Calu3 (cell line): ENCODE measurements at regions not wholly inside any gene's neighbourhood (a gene's known extent, or its start where the extent isn't known, plus 50 kb on each side); places are given as distances from the start of the nearest gene placed in this dataset.

Experiments
- BruUV-seq: library from RNA; stranded (reverse); fragments of 400-500 nt; replicated peaks from 2 replicates; lab custom pipeline; 2021; lab: Mats Ljungman, UMichigan
- CTCF ChIA-PET: fragments of 300-600 bp; sonication (Branson Sonifier 250); formaldehyde crosslinking; loops from one replicate; lab custom pipeline; 2022; ENCODE audit warnings: antibody characterized with exemption; lab: Charles Lee
- DNase-seq: peaks from one replicate; pipeline ENCODE4 v3.0.0; 2022
- H3K27ac Mint-ChIP-seq: one replicate; pipeline ENCODE4 v1.8.0; 2022; ENCODE audit warnings: mixed read lengths; ENCODE audit not compliant: unreplicated experiment
- H3K27me3 Mint-ChIP-seq: one replicate; pipeline ENCODE4 v1.8.0; 2022; ENCODE audit warnings: mixed read lengths; ENCODE audit not compliant: unreplicated experiment
- H3K36me3 Mint-ChIP-seq: one replicate; pipeline ENCODE4 v1.8.0; 2022; ENCODE audit warnings: mild to moderate bottlenecking, moderate library complexity, mixed read lengths; ENCODE audit not compliant: insufficient read depth, unreplicated experiment
- H3K4me1 Mint-ChIP-seq: one replicate; pipeline ENCODE4 v1.8.0; 2022; ENCODE audit warnings: mild to moderate bottlenecking, low read depth, mixed read lengths; ENCODE audit not compliant: unreplicated experiment
- H3K4me3 Mint-ChIP-seq: one replicate; pipeline ENCODE4 v1.8.0; 2022; ENCODE audit warnings: mild to moderate bottlenecking, low read depth, moderate library complexity, mixed read lengths; ENCODE audit not compliant: unreplicated experiment
- H3K9me3 Mint-ChIP-seq: one replicate; pipeline ENCODE4 v1.8.0; 2022; ENCODE audit warnings: low read depth, mixed read lengths; ENCODE audit not compliant: unreplicated experiment
- CTCF ChIP-seq: fragments of 200-600 bp; IDR thresholded peaks from one replicate; pipeline ENCODE4 v1.8.0; 2022; ENCODE audit warnings: antibody characterized with exemption; ENCODE audit not compliant: unreplicated experiment
- intact Hi-C: fragments of 100-400 bp; cut with micrococcal nuclease; formaldehyde crosslinking; loops from one replicate; pipeline ENCODE4 v1.10.0; 2022; ENCODE audit not compliant: unreplicated experiment

GRCh38 chr18:41899535-41899934 lies 55.5 kb upstream of the PIK3C3 start:
- no peaks in the 10 kb centered on the region for H3K9me3 Mint-ChIP-seq
- no peak overlapping the region for H3K27ac Mint-ChIP-seq
- no TSS peak for BruUV-seq
- no peak for DNase-seq
- no peaks in the 10 kb centered on the region for H3K36me3 Mint-ChIP-seq
- intact Hi-C loops = no loop called here
- no peaks in the 10 kb centered on the region for H3K4me1 Mint-ChIP-seq
- H3K27me3 Mint-ChIP-seq = peaks cover 21% of the 10 kb centered on the region
- H3K4me3 Mint-ChIP-seq = no peak overlapping the region
- CTCF ChIA-PET = no interaction called here
- no peak for TF ChIP-seq CTCF

DNA sequence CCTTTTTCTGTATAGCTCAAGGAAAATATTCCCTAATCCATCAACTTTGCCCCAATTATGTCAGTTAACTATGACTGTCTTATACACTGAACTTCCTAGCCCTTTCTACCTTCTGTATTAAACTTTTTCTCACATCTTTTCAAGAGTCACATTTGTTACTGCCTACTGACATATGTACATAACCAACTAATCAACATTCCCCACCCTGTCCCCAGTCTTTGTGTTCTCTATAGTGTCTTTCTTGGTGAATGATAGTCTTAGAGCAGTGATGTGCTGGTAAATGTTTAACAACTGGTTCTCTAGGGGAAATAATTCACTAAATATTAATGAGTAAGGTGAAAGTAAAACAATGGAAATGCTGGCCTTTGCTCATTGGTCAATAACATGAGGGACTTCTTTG lies 61.6 kb upstream of the PIK3C3 start:
- Mint-ChIP-seq H3K27ac (no peak overlapping the region), H3K4me3 (no peak overlapping the region), H3K4me1 (no peaks in the 10 kb centered on the region), H3K36me3 (no peaks in the 10 kb centered on the region), H3K9me3 (no peaks in the 10 kb centered on the region), H3K27me3 (peaks cover 21% of the 10 kb centered on the region)
- no peak for DNase-seq
- TF ChIP-seq CTCF = no peak
- CTCF ChIA-PET = no interaction called here
- intact Hi-C loops = no loop called here
- no TSS peak for BruUV-seq

DNA sequence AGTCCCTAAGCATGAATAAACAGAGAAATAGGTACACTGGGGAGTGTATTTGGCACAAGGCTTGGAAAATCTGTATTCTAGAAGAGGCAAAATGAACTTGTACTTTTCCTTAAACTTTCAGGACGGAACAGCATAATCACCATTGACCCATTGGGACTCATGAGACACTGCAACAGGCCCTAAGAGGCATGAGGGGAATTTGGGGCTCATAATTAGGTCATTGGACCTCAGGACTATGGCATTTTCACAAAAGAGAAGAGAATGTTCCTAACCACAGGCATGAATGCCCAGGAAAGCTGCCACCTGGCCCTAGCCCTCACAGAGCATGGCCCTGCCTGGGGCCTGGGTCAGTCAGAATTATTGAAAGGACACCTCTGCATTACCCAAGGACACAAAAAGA lies 67.9 kb upstream of the PIK3C3 start:
- intact Hi-C loops = no loop called here
- no peak for DNase-seq
- CTCF ChIA-PET = no interaction called here
- no TSS peak for BruUV-seq
- Mint-ChIP-seq H3K27ac (no peak overlapping the region), H3K9me3 (no peaks in the 10 kb centered on the region), H3K4me1 (no peaks in the 10 kb centered on the region), H3K36me3 (no peaks in the 10 kb centered on the region), H3K27me3 (no peaks in the 10 kb centered on the region), H3K4me3 (no peak overlapping the region)
- TF ChIP-seq CTCF = no peak

DNA sequence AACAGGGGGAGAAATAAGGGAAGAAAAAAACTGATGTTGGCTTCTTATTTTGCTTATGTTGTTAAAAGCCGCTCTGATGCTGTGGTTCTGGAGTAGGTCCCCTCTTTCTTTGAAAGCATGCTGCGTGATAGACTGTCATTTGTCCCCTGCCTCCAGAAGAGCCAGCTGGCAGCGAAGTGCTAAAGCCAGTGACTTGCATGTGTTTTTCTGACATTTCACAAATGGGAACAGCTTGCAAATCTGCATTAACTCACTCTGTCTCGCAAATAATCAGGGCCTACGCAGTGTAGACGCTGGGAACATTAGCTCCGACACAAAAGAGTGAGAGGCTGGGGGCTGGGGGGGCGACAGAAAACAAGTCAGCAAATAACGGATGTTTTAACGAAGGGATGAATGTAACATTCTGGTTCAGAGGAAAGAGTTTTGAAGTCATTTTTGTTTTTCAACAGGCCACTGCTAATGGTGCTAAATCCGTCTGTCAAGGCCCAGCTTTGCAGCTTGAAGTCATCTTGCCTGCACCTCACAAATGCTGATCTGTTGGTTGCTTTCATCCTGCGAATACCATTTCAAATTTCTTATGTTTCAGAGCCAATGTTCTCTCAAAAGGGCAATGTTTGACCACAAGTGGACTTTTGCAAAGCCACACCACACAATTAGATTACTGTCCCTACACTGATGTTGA lies 68.8 kb upstream of the PIK3C3 start:
- no peaks in the 10 kb centered on the region for H3K4me1 Mint-ChIP-seq
- no TSS peak for BruUV-seq
- CTCF ChIA-PET = no interaction called here

More for the DNA sequence above, 68.8 kb upstream of the PIK3C3 start:
- Mint-ChIP-seq H3K27ac (no peak overlapping the region), H3K4me3 (no peak overlapping the region), H3K27me3 (no peaks in the 10 kb centered on the region), H3K9me3 (no peaks in the 10 kb centered on the region), H3K36me3 (no peaks in the 10 kb centered on the region)
- DNase-seq = no peak
- no peak for TF ChIP-seq CTCF
- intact Hi-C loops = no loop called here
